NCI-H146 treated with DMSO at 0.1 percent for 48 hours (cell line): ENCODE measurements at regions not wholly inside any gene's neighbourhood (a gene's known extent, or its start where the extent isn't known, plus 50 kb on each side); places are given as distances from the start of the nearest gene placed in this dataset.

Source experiments
- DNase-seq: peaks from one replicate; lab custom pipeline; 2025; ENCODE audit not compliant: unreplicated experiment; lab: John Stamatoyannopoulos, UW

GRCh38 chr6:82629921-82630320 is 266.3 kb downstream of the TPBG start:
- no peak for DNase-seq

- DNase-seq, result no peak
Observed at GRCh38 chr6:82641677-82642076, 278.1 kb downstream of the TPBG start.

GRCh38 chr6:82645536-82646230 is 282.1 kb downstream of the TPBG start:
- peak; percentile 23 for DNase-seq

GRCh38 chr6:82646231-82646615 is 282.6 kb downstream of the TPBG start:
- DNase-seq, result no peak

GRCh38 chr6:82651845-82652335 is 288.3 kb downstream of the TPBG start:
- no peak for DNase-seq

GRCh38 chr6:82679232-82679631 is 315.6 kb downstream of the TPBG start:
- DNase-seq, result no peak

GRCh38 chr6:82680192-82680591 is 316.6 kb downstream of the TPBG start:
- no peak for DNase-seq

- no peak for DNase-seq
Observed at GRCh38 chr6:82681119-82681714, 317.6 kb downstream of the TPBG start.

GRCh38 chr6:82686719-82687118 is 323.1 kb downstream of the TPBG start:
- no peak for DNase-seq

GRCh38 chr6:82687855-82688254 is 324.2 kb downstream of the TPBG start:
- DNase-seq, result no peak

GRCh38 chr6:82690283-82690682 is 326.7 kb downstream of the TPBG start:
- no peak for DNase-seq

- DNase-seq, result no peak
Observed at GRCh38 chr6:82691997-82692396, 328.4 kb downstream of the TPBG start.

GRCh38 chr6:82693094-82693493 is 329.5 kb downstream of the TPBG start:
- peak; percentile 72 for DNase-seq

- DNase-seq, result no peak
Observed at GRCh38 chr6:82701341-82701740, 337.7 kb downstream of the TPBG start.

- DNase-seq, result no peak
Observed at GRCh38 chr6:82702574-82702973, 339.0 kb downstream of the TPBG start.

- no peak for DNase-seq
Observed at GRCh38 chr6:82703230-82703629, 339.6 kb downstream of the TPBG start.

GRCh38 chr6:82704045-82704444 is 340.4 kb downstream of the TPBG start:
- no peak for DNase-seq

- DNase-seq, result no peak
Observed at GRCh38 chr6:82705579-82705978, 342.0 kb downstream of the TPBG start.

GRCh38 chr6:82711105-82711827 is 347.6 kb downstream of the TPBG start:
- no peak for DNase-seq

- no peak for DNase-seq
Observed at GRCh38 chr6:82711971-82712370, 348.4 kb downstream of the TPBG start.

- DNase-seq, result no peak
Observed at GRCh38 chr6:82712389-82712788, 348.8 kb downstream of the TPBG start.

- DNase-seq, result no peak
Observed at GRCh38 chr6:82712826-82713225, 349.2 kb downstream of the TPBG start.
